ENCODE measurements at regions not wholly inside any gene's neighbourhood (a gene's known extent, or its start where the extent isn't known, plus 50 kb on each side); places are given as distances from the start of the nearest gene placed in this dataset.
"Not testable (repeated sequence)": the region's sequence is repeated elsewhere in the genome, so short reads cannot be mapped to it uniquely, and the experiment has no call there.

DNA sequence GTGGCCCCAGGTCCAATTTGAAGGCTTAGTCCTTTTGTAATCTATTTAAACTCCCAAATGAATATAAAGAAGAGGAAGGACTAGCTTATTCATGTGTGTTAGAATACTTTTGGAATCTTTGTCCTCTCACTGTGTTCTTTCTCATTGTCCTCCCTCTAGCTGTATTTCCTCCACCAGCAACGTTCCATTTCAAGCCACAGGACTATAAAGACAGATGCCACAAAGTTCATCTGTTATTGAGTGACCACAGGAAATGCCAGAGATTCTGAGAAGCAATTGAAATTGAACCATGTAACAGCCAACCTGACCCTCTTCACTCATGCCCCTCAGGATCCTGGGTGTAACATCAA lies 336.6 kb upstream of the API5 start:
- FAIRE-seq: no peak
- no peak for DNase-seq (ENCODE audit: extremely low spot score, insufficient read length, low read depth)

DNA sequence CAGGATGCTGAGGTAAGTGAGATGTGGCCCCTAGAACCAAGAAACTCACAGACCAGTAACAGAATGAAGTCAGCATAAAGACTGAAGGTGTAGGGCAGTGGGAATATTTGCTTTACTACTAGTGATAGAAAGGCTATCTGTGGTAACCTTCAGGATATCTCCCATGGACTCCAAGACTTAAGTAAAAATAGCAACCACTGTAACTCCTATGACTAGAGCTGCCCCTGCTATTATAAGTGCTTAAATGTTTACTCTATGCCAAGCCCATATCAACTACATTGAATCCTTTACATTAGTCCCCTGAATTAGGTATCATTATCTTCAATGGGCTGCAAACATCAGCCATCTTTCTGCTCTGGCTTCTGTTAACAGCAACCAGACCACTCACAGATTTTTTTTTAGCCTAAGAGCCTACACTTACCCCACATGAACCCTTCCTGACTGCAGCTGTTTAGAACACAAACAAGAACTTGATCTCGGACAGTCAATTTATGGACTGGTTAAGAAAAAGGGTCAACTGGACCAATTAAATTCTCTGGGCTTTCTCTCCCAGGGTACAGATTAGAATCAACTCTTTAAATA lies 335.1 kb upstream of the API5 start:
- FAIRE-seq (no peak), DNase-seq (ENCODE audit: extremely low spot score, insufficient read length, low read depth) (no peak)

DNA sequence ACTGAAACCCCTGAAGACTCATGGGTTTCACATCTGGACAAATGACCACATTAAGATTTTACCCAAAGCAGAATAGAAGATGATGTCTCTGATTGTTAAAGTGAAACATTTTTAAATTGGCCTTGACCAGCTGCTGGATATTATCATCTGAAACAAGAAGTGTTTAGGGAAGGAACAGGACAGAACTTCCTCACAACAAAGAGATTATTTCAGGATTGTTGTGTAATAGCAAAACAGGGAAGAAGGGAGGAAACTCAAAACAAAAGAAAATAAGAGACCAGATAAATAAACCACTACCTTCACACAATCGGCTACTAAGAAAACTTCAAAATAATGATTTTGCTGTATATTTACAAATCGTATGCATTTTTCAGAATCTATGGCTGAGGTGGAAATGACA lies 319.2 kb upstream of the API5 start:
- DNase-seq (ENCODE audit: extremely low spot score, insufficient read length, low read depth): no peak
- no peak for FAIRE-seq

DNA sequence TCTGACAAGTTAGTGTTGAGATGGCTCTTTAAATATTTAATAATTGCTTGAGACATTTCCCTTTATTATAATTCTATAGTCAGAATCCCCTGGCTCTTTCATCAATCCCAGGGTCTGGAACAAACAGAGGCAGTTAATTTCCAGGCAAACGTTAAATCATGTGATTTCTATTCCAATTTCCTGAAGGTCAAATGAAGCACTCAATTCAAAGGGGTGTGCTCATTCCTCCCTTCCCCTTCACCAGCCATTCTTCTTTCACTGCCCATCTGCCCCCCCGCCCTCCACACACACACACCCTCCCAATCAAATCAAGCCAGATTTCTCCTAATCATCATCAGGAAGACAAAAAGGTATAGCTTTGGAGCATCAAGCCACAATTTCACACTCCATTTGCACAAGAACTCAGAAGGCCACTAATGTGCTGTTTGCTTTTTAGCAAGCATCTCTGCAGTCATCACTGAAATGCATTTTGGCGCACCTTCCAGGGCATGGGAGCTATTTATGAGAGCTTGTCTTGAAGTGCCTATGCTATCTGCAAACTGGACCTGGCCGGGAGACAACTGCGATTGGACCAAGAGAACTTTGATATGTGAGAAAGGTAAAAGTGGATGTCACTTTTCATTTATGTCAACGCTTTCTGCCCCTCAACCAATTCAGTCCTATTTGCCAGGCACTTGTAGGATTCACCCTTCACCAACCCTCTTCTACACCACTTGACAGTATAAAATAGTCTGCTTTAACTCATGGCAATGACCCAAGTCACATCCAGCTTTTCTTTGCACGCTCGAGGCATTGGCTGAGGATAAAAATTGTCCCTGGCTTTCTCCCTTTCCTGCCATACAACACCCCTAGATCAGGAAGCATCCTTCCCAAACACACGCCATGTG lies 315.1 kb upstream of the API5 start:
- DNase-seq (ENCODE audit: extremely low spot score, insufficient read length, low read depth) (no peak), FAIRE-seq (no peak)

DNA sequence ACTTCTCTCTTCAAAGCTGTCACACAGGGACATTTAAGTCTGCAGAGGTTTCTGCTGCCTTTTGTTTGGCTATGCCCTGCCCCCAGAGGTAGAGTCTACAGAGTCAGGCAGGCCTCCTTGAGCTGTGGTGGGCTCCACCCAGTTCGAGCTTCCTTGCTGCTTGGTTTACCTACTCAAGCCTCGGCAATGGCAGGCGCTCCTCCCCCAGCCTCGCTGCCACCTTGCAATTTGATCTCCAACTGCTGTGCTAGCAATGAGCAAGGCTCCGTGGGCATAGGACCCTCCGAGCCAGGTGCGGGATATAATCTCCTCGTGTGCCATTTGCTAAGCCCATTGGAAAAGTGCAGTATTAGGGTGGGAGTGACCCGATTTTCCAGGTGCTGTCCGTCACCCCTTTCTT lies 306.9 kb upstream of the API5 start:
- not testable (repeated sequence) for FAIRE-seq; DNase-seq (ENCODE audit: extremely low spot score, insufficient read length, low read depth)

DNA sequence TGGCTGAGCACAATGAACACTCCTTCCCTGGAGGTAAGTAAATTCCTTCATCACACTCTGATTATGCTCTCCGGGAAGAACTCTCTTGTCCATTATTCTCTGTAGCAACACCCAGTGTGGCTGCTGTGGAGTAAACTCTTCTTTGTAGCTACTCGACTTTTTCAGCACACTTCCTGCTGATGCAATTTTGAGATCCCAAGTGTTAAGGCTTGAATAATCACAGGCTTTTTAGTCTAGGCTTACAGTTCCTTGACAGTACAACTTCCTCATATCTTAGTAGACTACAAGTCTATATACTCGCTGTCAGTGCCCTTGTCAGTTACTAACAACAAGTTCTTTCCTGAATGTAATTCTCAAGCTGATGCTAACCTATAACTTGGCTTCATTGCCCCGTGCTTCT lies 301.8 kb upstream of the API5 start:
- FAIRE-seq (no peak), DNase-seq (ENCODE audit: extremely low spot score, insufficient read length, low read depth) (no peak)

DNA sequence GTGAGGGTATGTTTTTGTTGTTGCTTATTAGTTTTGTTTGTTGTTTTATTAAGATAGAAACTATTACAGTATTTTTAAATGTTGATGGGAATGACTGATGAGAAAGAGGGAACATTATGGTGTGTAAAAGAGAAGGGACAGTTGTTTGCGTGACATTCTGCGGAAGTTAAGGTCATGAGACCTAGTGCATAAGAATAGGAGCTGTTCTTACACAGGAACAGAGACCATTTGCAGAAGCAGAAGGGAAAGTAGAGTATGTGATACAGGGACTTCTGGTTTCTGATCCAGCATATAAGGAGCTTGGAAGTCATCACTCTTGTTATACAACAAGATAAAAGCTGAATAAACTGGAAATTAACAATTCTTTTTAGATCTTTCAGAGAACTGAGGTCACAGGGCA lies 299.2 kb upstream of the API5 start:
- FAIRE-seq: no peak
- DNase-seq (ENCODE audit: extremely low spot score, insufficient read length, low read depth): no peak

DNA sequence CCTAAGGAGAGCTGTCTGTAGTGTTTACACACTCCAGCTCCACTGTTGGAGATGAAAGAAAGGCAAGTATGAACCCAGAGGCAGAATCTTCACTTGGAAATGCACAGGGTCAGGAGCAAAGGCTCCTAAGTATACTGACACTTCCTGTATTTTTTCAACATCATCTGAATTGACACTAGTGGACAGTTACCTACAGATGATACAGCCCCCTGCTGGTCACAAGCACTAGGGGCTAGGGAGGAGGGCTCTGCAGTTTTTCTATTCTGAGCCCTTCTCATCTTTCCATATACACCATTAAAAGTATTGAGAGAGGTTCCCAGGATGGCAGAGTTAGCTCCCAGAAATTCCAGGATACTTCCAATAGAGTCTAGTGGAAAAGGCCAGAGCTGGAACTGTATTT lies 290.3 kb upstream of the API5 start:
- no peak for FAIRE-seq
- DNase-seq (ENCODE audit: extremely low spot score, insufficient read length, low read depth): no peak

DNA sequence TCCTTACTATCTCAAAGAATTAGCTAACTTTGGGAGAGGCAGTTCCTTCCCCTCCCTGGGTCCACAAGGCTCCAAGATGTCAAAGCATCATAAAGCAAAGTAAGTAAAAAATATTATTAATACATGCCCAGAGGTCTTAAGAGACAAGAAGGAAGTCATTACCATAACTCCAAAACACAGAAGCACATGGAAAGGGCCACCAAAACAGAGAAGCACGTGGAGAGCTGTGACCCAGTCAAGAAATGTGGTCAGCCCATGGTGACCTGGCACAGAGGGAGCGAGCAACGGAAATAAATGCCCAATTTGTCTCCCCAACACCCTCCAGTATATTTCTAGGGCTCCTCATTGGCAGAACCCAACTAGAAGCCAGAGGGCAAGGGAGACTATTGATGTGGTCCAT lies 277.5 kb upstream of the API5 start:
- FAIRE-seq (no peak), DNase-seq (ENCODE audit: extremely low spot score, insufficient read length, low read depth) (no peak)

DNA sequence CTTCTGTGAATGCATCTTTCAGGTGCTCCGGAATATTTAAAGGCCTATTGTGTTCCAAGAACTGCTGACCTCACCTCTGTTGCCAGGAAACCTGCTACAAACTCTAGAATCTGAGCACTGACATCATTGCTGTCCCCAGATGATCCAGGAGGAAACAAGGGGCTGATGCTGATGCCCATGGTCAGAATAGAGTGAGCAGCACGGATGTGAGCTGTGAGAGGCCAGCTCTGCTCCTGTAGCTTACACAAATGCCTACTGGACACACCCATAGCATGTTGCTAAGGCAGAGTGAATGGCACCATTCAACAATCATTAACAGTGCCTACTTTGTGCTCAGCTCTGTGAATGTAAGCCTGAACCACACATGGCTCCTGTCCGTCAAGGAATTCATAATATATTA lies 276.7 kb upstream of the API5 start:
- DNase-seq (ENCODE audit: extremely low spot score, insufficient read length, low read depth): no peak
- FAIRE-seq: no peak

DNA sequence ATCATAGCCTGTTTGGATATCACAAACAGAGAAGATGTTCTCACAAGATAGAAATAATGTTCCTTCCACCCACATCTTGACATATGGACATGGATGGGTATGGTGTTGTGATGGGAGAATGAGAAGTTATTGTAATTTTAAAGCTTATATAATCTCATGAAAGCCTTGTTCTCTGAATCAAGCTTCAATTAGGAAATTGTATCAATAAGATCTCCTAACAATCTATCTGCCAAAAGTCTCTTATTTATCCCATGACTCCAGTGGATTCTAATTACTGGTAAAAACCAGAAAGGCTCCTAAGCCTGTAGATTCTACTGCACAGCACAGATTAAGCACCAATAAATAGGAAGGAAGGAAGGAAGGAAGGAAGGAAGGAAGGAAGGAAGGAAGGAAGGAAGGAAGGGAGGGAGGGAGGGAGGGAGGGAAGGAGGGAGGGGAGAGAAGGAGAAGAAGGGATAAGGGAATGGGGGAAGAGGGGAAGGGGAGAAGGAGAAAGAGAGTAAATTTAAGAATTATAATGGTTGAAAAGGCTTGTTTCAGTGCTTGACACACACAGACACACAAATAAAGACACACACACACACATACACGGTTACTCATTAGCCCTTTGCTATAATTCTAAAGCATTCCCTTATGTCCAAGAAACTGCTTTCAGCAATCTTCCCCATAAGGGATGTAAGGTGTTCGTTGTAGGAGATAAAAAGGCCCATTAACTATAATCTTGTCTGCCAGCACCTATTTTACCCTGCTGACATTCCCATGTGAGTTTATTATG lies 258.0 kb upstream of the API5 start:
- FAIRE-seq: no peak

DNA sequence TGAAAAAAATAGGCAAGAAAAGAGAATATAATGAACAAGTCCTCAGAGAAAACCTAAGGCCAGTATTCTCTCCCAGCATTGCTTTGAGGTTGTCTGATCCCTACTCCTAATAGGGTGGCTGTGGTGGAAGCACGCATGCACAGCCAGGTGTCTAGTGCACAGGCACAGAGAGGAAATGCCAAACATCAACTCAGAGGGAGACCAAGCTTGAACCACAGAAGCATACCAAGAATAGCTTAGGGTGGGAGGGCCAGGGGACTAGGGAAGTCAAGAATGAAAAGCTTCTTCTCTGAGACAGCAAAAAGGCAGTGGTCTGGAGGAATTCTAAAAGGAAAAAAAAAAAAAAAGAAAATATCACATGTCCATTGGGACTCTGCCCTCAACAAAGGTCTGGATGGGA lies 244.1 kb upstream of the API5 start:
- FAIRE-seq (no peak), DNase-seq (ENCODE audit: extremely low spot score, insufficient read length, low read depth) (no peak)

More for the DNA sequence above, 258.0 kb upstream of the API5 start:
- no peak for DNase-seq (ENCODE audit: extremely low spot score, insufficient read length, low read depth)

DNA sequence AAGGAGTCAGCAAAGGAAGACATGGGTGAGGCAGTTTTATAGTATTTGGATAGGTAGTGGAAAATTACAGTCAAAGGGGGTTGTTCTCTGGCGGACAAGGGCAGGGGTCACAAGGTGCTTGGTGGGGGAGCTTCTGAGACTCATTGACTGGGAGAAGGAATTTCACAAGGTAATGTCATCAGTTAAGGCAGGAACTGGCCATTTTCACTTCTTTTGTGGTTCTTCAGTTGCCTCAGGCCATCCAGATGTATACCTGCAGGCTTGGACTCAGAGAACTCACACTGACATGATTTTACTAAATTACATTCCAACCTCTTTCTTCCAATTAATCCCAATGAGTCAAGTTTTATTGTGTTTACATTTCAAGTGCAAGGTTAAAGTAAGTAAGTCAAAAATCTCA lies 240.5 kb upstream of the API5 start:
- DNase-seq (ENCODE audit: extremely low spot score, insufficient read length, low read depth) (no peak), FAIRE-seq (no peak)

DNA sequence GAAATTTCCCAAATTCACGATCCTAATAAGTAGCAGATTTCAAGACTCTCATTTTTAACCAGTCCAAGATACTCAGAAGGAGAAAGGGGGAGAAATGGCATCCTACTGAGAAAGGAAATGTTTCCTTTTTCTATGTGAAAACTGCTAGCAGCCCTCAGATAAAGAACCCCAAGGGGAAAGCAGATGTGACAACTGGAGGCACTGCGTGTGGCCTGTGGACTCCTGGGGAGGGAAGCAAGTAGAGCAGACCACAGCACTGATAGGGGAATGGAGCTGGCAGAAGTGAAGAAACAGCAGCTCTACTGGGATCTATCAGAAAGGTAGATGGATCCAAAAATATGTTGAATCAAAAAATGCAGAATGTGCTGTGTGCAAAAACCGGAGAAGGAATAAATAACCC lies 239.7 kb upstream of the API5 start:
- no peak for DNase-seq (ENCODE audit: extremely low spot score, insufficient read length, low read depth)
- no peak for FAIRE-seq

DNA sequence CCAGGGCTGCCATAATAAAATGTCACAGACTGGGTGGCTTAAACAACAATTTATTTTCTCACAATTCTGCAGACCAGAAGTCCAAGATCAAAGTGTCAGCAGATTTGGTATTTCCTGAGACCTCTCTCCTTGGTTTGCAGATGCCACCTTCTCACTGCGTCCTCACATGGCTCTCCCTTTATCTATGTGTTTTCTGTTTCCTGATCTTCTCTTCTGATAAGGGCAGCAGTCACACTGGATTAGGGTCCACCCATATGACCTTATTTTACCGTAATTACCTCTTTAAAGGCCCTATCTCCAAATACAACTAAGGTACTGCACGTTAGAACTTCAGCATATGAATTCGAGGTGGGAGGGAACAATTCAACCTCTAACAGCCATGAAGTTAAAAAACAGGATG lies 238.9 kb upstream of the API5 start:
- no peak for FAIRE-seq

DNA sequence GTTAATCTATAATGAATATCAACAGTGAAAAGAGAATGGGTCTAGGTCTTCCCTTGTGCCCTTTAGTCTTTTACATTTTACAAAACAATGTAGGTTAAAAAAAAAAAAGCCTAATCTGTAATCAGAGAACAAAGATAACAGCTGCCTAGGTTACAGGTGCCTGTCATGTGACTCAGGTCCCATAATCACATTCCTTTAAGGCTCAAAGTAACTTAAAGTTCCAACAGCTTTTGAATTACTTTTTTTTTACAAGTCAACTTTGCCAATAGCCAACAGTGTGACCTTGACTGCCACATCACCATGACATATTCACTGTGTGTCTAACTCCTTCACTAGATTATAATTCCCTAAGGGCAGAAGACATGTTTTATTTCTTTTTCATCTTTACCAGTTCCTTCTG lies 237.0 kb upstream of the API5 start:
- DNase-seq (ENCODE audit: extremely low spot score, insufficient read length, low read depth): no peak
- no peak for FAIRE-seq

More for the DNA sequence above, 238.9 kb upstream of the API5 start:
- DNase-seq (ENCODE audit: extremely low spot score, insufficient read length, low read depth): no peak

DNA sequence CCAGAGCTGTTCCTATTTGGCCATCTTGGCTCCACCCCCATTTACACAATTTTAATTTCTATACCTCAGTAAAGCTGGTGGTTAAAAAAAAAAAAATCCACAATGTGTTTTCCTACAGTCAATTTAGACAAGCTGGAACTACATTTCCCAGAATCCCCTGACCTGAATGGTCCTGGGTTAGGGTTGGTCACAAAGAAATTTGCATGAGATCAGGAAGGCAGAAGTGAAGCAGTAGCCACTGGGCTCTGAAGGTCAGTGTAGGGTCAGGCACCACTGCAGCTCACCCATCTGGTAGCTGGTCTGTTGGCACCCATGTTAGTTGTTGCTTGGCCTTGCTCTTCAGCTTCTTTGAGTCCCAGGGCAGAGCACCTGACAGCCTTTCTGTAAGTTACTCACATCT lies 210.7 kb upstream of the API5 start:
- no peak for FAIRE-seq
- DNase-seq (ENCODE audit: extremely low spot score, insufficient read length, low read depth): no peak

DNA sequence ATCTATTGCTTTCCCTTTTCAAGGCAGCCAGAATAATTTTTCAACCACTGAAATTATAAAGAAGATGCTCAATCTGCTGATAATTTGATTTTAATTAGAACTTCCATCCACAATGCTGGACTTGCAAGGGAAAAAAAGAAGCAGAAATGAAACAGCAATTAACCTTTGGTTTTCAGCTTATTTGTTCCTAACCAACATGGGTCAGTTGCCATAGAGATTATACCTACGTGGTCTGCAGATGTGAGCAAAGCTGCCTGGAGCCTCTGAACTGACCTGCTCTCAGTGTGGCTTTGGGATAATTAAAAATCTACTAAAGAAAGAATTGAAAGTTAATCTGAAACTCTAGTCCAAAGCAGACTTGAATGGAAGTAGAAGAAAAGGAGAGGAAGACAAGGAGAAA lies 195.7 kb upstream of the API5 start:
- DNase-seq (ENCODE audit: extremely low spot score, insufficient read length, low read depth) (no peak), FAIRE-seq (no peak)

DNA sequence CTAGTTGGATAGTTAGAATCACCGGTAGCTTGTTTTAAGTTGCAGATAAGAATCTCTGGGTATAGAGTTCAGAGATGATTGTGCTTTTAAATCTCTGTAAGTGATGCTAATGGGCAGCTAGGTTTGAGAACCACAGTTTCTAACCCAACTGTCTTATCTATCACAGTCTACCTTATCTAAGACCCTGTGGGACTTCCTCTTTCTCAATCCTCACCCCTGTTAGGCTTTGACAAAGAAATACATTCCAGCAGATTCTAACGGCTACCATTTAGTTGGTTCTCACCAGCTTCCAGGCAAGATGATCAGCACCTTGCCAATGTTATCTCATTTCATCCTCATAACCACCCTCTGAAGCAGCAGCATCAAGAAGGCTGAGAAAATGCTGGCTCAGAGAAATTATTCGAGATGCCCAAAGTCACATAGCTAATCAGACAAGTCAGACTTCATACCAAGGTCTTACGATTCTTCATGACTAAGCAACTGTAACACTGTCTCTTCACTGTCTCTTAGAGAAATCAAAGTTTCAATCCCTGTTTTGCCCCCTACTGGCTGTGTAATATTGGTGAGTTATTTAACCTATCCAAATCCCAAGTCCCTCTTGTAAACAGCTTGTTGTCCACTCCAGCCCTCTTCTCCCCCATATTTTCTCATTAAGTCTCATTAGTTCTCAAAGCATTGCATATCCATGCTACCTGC lies 192.4 kb upstream of the API5 start:
- DNase-seq (ENCODE audit: extremely low spot score, insufficient read length, low read depth): no peak
- no peak for FAIRE-seq

DNA sequence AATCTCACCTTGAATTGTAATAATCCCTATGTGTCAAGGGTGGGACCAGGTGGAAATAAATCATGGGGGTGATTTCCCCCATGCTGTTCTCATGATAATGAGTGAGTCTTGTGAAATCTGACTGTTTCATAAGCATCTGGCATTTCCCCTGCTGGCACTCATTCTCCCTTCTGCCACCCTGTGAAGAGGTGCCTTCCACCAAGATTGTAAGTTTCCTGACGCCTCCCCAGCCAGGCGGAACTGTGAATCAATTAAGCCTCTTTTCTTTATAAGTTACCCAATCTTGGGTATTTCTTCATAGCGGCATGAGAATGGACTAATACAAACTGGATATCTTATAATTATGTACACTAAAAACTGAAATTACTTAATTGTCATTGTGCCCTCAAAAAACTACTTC lies 189.2 kb upstream of the API5 start:
- FAIRE-seq: no peak
- no peak for DNase-seq (ENCODE audit: extremely low spot score, insufficient read length, low read depth)

DNA sequence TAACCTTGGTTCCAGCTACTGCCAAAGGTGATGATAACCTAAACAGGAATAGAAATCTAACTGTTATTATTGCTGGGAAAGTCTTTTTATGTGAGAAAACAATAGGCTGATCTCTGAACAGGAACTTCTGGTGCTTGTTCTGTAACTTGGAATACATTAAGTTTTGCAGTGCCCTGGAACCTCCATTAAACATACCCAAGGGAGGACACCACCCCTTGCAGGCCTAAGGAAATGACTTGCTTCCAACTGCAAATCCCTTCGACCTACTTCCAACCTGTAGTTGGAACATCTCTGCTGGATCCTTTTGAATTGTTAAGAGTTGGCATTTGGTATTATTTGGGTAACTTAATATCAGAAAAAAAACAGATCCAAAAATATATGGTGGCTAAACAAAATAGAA lies 188.4 kb upstream of the API5 start:
- FAIRE-seq: no peak
- no peak for DNase-seq (ENCODE audit: extremely low spot score, insufficient read length, low read depth)
